22Rv1 (cell line): ENCODE measurements at regions not wholly inside any gene's neighbourhood (a gene's known extent, or its start where the extent isn't known, plus 50 kb on each side); places are given as distances from the start of the nearest gene placed in this dataset.
"Not testable (repeated sequence)": the region's sequence is repeated elsewhere in the genome, so short reads cannot be mapped to it uniquely, and the experiment has no call there.

Source experiments
- H3K27ac ChIP-seq: fragments of 450-650 bp; 2 replicates; pipeline ENCODE4 v1.5.1; 2017
- ZFX ChIP-seq: fragments of 450-650 bp; IDR thresholded peaks from 2 replicates; pipeline ENCODE4 v1.6.1; 2017; ENCODE audit warnings: antibody characterized with exemption, borderline replicate concordance
- TF ChIP-seq, protein P1 (sequence below): fragments of 450-650 bp; IDR thresholded peaks from 2 replicates; pipeline ENCODE4 v1.5.1; 2017; ENCODE audit warnings: mild to moderate bottlenecking

DNA sequence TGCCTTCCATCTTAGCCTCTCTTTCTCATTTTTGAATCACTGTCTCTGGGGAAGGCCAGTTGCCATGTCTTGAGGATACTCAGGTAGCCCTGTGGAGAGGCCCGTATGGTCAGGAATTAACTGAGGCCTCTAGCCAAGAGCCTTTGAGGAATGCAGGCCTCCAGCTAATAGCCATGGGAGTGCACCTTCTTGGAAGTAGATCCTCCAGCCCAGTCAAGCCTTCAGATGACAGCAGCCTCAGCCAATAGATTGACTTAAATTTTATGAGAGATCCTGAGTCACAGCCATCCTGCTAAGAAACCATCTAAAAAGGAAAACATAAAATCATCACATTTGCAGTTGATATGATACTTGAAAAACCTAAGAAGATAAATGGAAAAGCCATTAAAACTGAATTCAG lies 112.5 kb upstream of the BNIP2 start:
- TF ChIP-seq, protein P1, sequence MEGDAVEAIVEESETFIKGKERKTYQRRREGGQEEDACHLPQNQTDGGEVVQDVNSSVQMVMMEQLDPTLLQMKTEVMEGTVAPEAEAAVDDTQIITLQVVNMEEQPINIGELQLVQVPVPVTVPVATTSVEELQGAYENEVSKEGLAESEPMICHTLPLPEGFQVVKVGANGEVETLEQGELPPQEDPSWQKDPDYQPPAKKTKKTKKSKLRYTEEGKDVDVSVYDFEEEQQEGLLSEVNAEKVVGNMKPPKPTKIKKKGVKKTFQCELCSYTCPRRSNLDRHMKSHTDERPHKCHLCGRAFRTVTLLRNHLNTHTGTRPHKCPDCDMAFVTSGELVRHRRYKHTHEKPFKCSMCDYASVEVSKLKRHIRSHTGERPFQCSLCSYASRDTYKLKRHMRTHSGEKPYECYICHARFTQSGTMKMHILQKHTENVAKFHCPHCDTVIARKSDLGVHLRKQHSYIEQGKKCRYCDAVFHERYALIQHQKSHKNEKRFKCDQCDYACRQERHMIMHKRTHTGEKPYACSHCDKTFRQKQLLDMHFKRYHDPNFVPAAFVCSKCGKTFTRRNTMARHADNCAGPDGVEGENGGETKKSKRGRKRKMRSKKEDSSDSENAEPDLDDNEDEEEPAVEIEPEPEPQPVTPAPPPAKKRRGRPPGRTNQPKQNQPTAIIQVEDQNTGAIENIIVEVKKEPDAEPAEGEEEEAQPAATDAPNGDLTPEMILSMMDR: no peak
- no peak for TF ChIP-seq ZFX
- no peak overlapping the region for H3K27ac ChIP-seq

DNA sequence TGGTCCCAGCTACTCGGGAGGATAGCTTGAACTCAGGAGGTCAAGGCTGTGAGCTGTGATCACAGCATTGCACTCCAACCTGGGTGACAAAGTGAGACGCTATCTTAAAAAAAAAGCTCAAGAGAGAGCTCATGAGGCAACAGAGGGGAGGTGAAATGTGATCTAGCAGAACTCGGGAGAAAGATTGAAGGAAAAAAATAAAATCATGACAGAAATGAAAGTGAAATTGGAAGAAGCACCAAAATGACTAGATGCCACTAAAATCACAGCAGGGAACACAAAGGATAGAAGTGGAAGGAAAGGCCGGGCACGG lies 109.4 kb upstream of the BNIP2 start:
- H3K27ac ChIP-seq: no peak overlapping the region

DNA sequence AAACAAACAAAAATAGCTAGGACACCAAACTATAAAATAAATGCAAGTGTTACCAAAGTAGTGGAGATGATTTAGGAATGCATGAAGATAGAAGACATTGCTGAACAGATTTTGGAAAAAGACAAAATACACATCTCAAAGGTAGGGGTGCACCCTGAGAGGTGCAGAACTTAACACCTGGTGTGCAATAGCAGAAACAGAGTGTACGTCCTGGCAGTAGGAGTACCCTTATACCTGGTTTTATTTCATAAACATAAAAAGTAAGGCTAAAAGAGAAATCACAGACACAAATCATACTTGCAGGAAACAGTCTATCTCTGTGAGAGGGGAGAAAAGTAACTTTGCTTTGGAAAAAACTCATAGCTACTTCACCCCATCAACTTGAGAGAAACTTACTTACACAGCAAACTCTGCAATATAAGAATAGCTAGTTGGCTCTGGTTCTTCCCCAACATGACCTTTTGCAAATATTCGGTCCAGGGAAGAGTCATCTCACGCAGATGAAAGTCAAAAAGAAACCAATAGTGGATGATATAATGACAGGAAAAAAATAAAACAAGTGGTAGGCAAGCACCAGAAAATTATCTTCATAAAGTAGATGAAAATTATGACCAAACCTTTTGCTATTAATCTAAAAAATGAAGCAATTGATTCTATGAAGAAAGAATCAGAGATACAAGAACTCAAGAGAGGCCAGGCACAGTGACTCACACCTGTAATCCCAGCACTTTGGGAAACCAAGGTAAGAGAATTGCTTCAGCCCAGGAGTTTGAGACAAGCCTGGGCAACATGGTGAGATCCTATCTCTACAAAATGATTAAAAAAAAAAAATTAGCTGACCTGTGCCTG lies 108.9 kb upstream of the BNIP2 start:
- no peak overlapping the region for H3K27ac ChIP-seq
- no peak for TF ChIP-seq ZFX
- TF ChIP-seq, protein P1: no peak

More for the DNA sequence above, 109.4 kb upstream of the BNIP2 start:
- TF ChIP-seq, protein P1: no peak
- TF ChIP-seq ZFX: no peak

DNA sequence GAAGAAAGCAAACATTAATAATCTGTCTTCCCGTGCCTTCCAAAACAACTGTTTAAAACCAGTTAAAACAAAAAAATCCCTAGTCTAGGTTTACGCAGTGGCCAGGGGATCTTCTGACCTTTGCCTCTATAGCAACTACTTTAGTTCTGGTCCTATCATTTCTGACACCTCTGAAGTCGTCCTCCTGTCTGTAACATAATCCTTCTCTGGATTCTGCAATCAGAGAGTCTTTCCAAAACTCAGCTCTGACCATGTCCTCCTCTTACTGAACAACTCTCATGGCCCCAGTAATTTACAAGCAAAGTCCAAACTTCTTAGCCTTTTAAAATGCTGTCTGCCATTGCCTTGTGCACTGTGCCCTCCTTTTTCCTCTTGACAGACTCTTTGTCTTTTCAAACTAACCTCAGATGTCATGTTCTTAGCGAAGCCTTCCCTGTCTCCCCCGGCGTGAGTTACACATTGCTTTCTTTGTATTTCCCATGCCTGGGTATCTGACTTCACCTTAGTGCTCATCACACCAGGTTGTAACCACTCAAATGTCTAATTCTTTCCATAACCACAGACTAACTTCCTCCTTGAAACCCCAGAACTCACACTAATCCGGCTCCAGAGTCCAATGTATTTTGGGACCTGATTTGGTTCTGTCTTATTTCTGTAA lies 105.2 kb upstream of the BNIP2 start:
- TF ChIP-seq ZFX: no peak
- TF ChIP-seq, protein P1: no peak
- no peak overlapping the region for H3K27ac ChIP-seq

DNA sequence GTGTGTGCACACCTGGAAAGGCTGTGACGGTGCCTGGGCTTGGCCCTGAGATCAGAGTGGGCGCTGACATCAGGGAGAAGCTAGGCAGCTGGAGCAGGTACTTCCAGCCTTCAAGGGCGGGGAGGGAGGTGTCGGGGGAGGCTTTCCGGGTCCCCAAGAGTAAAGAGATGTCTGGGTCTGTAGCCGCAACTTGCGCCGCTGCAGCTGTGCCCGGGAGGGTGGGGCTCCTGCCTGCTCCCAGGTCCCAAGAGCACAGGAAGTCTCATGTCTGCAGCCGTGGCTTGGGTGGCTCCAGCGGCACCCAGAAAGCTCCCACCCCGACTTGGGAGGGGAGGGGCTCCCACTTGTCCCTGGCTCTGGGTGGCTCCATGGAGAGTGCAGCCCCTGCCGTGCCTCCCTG lies 103.2 kb upstream of the BNIP2 start:
- TF ChIP-seq, protein P1: no peak
- TF ChIP-seq ZFX: no peak
- H3K27ac ChIP-seq: no peak overlapping the region

DNA sequence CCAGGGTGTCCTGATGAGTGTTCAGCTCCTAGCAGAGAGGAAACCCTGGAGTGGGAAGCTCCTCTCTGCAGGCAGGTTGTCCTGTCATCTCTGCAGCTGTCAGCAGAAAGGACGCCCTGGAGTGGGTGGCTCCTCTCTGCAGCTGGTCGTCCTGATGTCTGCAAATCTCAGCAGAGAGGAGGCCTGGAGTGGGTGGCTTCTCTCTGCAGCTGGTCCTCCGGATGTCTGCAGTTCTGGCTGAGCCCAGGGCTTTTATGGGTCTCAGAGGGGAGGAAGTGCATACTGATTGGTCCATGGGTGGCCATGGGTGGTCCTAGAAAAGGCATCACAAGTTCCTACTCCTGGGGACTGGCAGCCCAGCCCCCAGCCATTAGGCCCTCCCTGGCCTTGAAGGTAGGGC lies 102.6 kb upstream of the BNIP2 start:
- H3K27ac ChIP-seq: no peak overlapping the region
- no peak for TF ChIP-seq ZFX
- TF ChIP-seq, protein P1: no peak

DNA sequence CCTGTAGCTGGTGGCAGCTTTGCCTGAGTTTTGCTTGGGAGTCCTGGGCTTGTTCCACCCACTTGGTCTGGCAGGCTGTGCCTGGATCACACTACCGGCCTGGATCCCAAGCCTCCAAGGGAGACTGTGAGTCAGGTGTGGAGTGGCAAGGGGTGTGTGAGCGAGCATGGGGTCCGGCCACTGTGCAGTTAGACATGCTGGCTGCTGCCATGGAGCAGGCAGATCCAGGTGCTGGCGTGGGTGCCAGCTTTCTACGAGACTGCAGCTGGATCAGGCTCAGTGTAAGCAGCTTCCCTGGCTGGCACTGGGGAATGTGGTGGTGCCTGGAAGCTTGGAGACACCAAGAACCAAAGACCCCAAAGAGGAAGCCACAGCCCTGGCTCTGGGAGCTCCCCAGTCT lies 102.0 kb upstream of the BNIP2 start:
- TF ChIP-seq, protein P1: no peak
- no peak for TF ChIP-seq ZFX

DNA sequence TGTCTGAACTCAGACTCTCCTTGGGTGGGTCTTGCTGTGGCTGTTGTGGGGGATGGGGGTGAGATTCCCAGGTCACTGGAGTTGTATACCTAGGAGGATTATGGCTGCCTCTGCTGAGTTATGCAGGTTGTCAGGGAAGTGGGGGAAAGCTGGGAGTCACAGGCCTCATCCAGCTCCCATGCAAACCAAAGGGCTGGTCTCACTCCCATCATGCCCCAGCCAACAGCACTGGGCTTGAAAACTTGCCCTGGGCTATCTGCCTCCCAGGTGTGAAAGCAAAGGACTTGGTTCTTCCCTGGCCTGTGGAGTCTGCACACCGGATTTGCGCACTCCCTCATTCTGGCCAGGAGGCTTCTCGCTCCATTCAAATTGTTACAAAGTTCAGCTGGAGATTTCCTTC lies 97.3 kb upstream of the BNIP2 start:
- not testable (repeated sequence) for H3K27ac ChIP-seq

More for the DNA sequence above, 102.0 kb upstream of the BNIP2 start:
- H3K27ac ChIP-seq: no peak overlapping the region

DNA sequence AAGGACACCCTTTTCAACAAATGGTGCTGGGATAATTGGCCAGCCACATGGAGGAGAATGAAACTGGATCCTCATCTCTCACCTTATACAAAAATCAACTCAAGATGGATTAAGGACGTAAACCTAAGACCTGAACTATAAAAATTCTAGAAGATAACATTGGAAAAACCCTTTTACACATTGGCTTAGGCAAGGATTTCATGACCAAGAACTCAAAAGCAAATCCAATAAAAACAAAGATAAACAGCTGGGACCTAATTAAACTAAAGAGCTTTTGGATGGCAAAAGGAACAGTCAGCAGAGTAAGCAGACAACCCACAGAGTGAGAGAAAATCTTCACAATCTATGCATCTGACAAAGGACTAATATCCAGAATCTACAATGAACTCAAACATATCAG lies 96.9 kb upstream of the BNIP2 start:
- H3K27ac ChIP-seq: not testable (repeated sequence)

DNA sequence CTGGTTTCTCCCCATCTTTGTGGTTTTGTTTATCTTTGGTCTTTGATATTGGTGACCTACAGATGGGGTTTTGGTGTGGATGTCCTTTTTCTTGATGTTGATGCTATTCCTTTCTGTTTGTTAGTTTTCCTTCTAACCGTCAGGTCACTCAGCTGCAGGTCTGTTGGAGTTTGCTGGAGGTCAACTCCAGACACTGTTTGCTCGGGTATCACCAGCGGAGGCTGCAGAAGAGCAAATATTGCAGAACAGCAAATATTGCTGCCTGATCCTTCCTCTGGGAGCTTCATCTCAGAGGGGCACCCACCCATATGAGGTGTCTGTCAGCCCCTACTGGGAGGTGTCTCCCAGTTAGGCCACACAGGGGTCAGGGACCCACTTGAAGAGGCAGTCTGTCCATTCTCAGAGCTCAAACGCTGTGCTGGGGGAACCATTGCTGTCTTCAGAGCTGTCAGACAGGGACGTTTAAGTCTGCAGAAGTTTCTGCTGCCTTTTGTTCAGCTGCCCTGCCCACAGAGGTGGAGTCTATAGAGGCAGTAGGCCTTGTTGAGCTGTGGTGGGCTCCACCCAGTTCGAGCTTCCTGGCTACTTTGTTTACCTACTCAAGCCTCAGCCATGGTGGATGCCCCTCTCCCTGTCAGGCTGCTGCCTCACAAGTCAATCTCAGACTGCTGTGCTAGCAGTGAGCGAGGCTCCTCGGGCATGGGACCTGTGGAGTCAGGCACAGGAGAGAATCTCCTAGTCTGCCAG lies 94.8 kb upstream of the BNIP2 start:
- H3K27ac ChIP-seq: not testable (repeated sequence)
